GM21737 (cell line): ENCODE measurements at regions not wholly inside any gene's neighbourhood (a gene's known extent, or its start where the extent isn't known, plus 50 kb on each side); places are given as distances from the start of the nearest gene placed in this dataset.
"Not testable (repeated sequence)": the region's sequence is repeated elsewhere in the genome, so short reads cannot be mapped to it uniquely, and the experiment has no call there.

Experiments
- ATAC-seq: cut with Tn5 transposase; IDR thresholded peaks from one replicate; pipeline ENCODE4 v1.9.1; 2021; ENCODE audit warnings: mild to moderate bottlenecking, moderate library complexity; ENCODE audit not compliant: unreplicated experiment

DNA sequence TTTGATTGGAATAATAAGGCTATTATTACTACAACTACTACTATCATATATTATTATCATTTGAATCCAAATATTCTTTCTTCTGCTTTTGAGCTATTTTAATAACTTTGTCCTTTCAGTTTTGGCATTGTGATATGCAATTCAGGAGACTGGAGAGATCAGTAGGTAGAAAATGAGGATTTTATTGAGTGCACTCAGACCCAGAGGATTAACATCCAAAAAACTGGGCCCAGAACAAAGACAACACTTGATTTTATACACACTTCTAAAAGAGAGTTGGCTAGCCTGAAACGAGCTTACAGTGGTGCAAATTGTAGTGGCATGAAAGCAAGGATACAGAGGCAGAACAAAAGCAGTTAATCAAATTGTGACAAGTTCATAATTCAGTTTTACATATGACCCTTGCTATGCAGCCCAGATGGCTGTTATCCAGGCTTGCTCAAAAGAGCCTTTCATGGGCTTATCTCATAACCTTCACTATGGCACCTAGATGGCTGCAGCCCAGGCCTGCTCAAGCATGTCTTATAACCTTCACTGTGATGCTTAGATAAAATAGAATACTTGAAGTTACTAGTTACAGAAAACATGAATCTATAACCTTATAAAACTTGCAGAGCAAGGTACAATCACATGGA, 796.3 kb upstream of the RAG2 start:
- ATAC-seq: no peak

DNA sequence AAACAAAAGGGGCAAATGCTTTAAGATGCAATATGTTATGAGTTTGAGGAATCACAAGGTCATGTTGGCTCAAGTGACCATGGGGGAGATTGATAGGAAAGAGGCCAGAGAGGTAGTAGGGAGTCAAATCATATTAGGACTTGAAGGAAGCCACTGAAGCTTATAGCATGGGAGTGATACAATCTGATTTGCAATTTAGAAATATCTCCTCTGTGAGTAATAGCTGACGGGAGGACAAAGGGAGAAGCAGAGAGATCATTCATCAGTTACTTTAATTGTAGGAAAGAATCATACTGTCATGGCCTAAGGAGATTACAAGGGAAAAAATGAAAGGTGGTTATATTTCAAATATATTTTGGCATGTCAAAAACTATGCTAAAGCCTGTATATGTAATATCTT, 793.6 kb upstream of the RAG2 start:
- ATAC-seq: no peak

GRCh38 chr11:37390576-37391083, 792.6 kb upstream of the RAG2 start:
- no peak for ATAC-seq

DNA sequence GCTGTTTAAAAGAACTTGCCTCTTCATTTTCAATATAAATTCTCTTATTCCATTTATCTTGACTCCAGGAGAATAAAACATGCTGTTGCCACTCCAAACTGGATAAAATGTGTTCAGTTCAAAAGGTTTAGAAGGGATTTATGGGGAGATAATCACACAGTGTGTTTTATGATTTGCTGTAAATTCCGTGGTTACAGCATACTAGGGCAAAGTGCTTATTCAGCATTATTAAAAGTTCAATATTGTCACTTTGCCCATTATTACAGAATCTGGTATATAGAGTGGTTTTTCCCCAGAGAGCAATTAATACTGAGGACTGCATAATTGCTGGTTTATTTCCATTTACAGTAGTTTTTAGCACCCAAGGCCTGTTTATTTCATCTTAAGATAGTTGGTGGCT, 780.9 kb upstream of the RAG2 start:
- ATAC-seq: no peak

GRCh38 chr11:37372667-37373066, 774.6 kb upstream of the RAG2 start:
- no peak for ATAC-seq

GRCh38 chr11:37371346-37371970, 773.4 kb upstream of the RAG2 start:
- ATAC-seq: no peak

DNA sequence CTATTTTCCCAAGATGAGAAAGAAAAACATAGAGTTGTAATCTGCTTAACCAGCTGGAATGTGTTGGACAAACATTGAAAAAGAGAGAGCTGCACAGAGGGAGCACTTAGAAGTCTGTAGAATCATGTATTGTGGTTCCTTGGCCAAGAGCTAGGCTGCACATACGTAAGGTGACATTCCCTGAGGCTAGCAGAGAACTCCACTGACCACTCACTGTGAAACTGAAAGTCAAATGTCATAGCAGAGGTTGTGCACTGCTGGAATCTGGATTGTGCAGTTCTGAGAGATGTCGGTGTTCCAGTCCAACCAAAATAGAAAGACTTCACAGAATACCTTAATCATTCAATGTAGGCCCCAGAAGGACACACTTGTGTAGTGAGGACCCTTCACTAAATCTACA, 772.8 kb upstream of the RAG2 start:
- ATAC-seq: no peak

- ATAC-seq: no peak
Measured at GRCh38 chr11:37364246-37364839, 766.3 kb upstream of the RAG2 start.

- no peak for ATAC-seq
Measured at GRCh38 chr11:37353192-37353591, 755.2 kb upstream of the RAG2 start.

DNA sequence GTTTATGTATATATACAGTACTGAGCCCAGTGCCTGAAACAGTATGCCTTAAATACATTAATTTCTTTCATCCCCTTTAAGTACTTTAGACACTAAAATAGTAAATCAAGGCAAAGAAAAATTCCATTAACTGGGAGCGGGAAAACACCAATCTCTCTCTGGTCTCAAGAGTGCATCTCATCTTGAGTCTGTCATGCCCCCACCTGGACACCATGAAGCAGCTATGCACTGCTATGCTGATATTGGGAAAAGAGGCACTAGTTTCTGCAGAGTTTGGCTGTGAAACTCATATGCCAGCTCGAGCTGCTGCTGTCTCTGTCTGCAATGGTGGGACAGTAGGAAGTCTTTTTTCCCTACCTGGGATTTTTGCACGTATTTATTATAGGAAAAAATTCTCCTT, 754.4 kb upstream of the RAG2 start:
- ATAC-seq: no peak

GRCh38 chr11:37343290-37343689, 745.3 kb upstream of the RAG2 start:
- ATAC-seq: no peak

DNA sequence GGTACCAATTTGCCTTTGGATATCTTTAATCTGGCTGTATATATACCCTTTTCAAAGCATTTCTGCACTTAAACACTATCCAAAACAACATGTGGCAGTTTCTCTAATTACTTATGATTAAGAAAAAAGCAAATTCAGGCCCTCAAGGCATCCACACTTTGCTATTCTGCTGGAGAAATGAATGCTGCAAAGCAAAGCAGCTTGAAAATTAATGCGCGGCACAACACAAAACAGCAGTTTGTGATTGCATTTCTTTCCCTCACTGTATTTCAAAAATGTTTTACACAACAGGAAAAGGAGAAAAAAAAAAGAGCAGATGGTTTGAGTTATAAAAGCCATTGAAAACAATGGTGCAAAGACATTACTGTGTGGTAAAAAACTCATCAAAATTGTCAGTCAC, 738.4 kb upstream of the RAG2 start:
- no peak for ATAC-seq

DNA sequence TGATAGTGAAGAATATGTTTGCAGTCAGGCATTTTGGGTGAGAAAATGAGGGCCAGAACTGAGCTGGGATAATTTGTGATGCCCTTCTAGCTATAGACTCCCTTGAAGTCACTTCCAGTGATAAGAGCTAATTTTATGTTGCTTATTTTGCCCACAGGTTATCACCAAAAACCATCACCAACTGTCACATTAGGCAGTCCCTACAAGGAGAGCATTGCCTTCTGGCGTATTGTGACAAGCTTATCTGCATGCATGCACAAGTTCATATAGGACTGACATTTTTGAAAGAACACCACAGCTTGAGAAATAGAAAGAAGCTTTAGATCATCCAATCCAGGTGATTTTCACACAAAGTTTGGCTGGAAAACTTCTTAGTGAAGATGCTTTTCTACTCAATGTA, 735.3 kb upstream of the RAG2 start:
- ATAC-seq: no peak

- ATAC-seq: no peak
Measured at GRCh38 chr11:37323843-37324242, 725.8 kb upstream of the RAG2 start.

GRCh38 chr11:37322333-37323194, 724.5 kb upstream of the RAG2 start:
- ATAC-seq: no peak

- ATAC-seq: no peak
Measured at GRCh38 chr11:37320921-37321320, 722.9 kb upstream of the RAG2 start.

DNA sequence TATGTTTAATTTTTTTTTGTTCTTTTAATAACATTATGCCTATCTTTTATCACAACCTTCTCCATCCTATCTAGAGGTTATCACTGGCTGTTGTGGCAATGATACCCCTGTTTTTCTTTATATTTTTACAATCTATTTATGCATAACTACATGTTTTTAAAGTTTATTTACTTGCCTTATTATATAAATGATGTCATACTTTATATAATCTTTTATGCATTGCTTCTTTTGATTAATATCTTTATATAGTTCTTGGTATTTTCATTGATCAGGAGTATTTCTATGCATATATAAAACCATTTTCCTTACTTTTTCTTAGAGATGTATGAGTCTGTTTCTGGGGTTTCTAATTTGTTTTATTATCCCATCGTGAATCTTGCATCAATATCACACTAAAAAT, 719.8 kb upstream of the RAG2 start:
- ATAC-seq: no peak

- no peak for ATAC-seq
Measured at GRCh38 chr11:37313266-37313665, 715.2 kb upstream of the RAG2 start.

- ATAC-seq: no peak
Measured at GRCh38 chr11:37306563-37306962, 708.5 kb upstream of the RAG2 start.

DNA sequence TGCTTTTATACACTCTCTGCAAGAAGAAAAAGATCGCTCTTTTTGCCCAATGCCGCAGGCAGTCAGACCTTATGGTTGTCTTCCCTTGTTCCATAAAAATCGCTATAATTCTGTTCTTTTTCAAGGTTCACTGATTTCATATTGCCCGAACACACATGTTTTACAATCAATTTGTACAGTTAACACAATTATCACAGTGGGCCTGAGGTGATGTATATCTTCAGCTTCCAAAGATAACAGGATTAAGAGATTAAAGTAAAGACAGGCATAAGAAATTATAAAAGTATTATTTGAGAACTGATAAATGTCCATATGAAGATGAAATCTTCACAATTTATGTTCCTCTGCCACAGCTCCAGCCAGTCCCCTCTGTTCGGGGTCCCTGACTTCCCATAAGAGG, 703.4 kb upstream of the RAG2 start:
- not testable (repeated sequence) for ATAC-seq

- no peak for ATAC-seq
Measured at GRCh38 chr11:37298173-37298572, 700.1 kb upstream of the RAG2 start.
